ENCODE measurements at regions not wholly inside any gene's neighbourhood (a gene's known extent, or its start where the extent isn't known, plus 50 kb on each side); places are given as distances from the start of the nearest gene placed in this dataset.
"Not testable (repeated sequence)": the region's sequence is repeated elsewhere in the genome, so short reads cannot be mapped to it uniquely, and the experiment has no call there.

DNA sequence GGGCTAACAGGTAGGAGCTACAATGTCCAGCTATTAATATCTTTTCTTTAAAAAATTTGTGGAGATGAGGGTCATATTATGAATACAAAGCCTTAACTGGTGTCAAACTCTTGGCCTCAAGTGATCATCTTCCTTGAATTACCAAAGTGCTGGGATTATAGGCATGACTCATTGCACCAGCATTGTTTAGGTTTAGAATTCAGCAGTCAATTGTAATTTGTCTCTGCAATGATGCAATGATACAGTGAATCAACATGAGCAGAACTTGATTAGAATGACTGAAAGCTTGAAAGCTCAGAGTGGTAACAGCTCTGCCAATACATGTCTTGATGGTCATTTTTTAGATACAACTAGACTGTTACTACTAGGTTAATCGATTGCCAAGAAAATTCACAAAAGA is 752.8 kb upstream of the MIR17HG start:
- DNase-seq (ENCODE audit: low spot score in 2 of 2) = no peak
- Histone ChIP-seq H3K9me3 (peaks cover 0 to 9% of the 10 kb centered on the region in 2 donors), H3K27me3 (no peaks in the 10 kb centered on the region), H3K36me3 (no peaks in the 10 kb centered on the region), H3K27ac (no peak overlapping the region), H3K4me3 (no peak overlapping the region), H3K4me1 (no peaks in the 10 kb centered on the region)
- TF ChIP-seq, protein P1, sequence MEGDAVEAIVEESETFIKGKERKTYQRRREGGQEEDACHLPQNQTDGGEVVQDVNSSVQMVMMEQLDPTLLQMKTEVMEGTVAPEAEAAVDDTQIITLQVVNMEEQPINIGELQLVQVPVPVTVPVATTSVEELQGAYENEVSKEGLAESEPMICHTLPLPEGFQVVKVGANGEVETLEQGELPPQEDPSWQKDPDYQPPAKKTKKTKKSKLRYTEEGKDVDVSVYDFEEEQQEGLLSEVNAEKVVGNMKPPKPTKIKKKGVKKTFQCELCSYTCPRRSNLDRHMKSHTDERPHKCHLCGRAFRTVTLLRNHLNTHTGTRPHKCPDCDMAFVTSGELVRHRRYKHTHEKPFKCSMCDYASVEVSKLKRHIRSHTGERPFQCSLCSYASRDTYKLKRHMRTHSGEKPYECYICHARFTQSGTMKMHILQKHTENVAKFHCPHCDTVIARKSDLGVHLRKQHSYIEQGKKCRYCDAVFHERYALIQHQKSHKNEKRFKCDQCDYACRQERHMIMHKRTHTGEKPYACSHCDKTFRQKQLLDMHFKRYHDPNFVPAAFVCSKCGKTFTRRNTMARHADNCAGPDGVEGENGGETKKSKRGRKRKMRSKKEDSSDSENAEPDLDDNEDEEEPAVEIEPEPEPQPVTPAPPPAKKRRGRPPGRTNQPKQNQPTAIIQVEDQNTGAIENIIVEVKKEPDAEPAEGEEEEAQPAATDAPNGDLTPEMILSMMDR (IDR thresholded peaks at IDR 0.05) = no peak
- intact Hi-C loops (cut with DNase I) = no loop called here

DNA sequence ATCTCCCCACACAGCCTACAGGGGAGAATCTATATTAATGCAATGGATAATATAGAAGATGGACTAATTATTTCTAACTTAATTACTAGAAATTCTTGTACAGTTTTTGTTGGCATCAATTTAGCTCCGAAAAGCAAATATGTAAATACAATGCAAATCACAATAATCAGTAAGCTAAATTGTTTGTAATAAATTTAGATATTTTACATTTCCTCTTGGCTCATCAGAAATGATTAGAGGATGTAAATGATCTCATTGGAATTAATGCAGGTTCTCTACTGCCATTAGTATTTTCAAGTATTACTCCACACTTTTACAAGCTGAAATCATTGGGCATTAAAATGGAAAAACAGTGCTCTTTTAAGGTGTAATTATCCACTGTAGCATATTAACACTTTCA is 741.8 kb upstream of the MIR17HG start:
- Histone ChIP-seq H3K27me3 (no peaks in the 10 kb centered on the region), H3K27ac (no peak overlapping the region), H3K4me3 (no peak overlapping the region), H3K9me3 (no peaks in the 10 kb centered on the region), H3K36me3 (no peaks in the 10 kb centered on the region), H3K4me1 (no peaks in the 10 kb centered on the region)
- TF ChIP-seq, protein P1 (IDR thresholded peaks at IDR 0.05) = no peak
- DNase-seq (ENCODE audit: low spot score in 2 of 2) = no peak
- intact Hi-C loops (cut with DNase I) = no loop called here

DNA sequence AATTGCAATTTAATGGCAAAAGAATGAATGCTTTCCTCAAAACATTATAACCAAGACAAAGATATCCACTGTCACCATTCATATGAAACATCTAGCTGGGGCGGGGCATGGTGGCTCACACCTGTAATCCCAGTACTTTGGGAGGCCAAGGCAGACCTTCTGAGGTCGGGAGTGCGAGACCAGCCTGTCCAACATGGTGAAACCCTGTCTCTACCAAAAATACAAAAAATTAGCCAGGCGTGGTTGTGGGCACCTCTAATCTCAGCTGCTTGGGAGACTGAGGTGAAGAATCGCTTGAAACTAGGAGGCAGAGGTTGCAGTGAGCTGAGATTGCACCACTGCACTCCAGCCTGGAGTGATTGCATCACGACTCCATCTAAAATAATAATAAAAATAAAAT is 740.6 kb upstream of the MIR17HG start:
- H3K4me3 ChIP-seq; DNase-seq (ENCODE audit: low spot score in 2 of 2); H3K27me3 ChIP-seq; H3K9me3 ChIP-seq; H3K27ac ChIP-seq; H3K4me1 ChIP-seq; H3K36me3 ChIP-seq; intact Hi-C loops (cut with DNase I): not testable (repeated sequence)

DNA sequence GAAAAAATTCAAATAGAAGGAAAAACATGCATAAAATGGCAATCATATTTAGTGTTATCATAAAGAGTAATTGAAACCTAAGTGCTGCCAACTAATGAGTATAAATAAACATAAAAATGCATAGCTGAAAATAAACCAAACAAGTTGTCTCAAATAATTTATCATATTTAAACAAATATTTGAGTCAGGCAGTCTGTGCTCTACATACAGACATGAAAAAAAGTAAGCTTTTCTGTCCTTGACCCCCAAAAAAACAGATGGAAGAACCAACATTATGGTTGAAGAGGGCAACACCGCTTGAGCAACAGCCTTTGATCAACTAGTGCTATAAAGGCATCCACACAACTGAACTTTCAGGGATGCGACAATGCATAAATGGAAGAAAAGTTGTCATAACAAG is 735.1 kb upstream of the MIR17HG start:
- H3K9me3 ChIP-seq = no peaks in the 10 kb centered on the region
- H3K27me3 ChIP-seq = no peaks in the 10 kb centered on the region
- intact Hi-C loops (cut with DNase I) = no loop called here
- TF ChIP-seq, protein P1 (IDR thresholded peaks at IDR 0.05) = no peak
- no peak for DNase-seq (ENCODE audit: low spot score in 2 of 2)
- no peak overlapping the region for H3K4me3 ChIP-seq
- no peak overlapping the region for H3K27ac ChIP-seq
- H3K36me3 ChIP-seq = no peaks in the 10 kb centered on the region
- H3K4me1 ChIP-seq = no peaks in the 10 kb centered on the region

DNA sequence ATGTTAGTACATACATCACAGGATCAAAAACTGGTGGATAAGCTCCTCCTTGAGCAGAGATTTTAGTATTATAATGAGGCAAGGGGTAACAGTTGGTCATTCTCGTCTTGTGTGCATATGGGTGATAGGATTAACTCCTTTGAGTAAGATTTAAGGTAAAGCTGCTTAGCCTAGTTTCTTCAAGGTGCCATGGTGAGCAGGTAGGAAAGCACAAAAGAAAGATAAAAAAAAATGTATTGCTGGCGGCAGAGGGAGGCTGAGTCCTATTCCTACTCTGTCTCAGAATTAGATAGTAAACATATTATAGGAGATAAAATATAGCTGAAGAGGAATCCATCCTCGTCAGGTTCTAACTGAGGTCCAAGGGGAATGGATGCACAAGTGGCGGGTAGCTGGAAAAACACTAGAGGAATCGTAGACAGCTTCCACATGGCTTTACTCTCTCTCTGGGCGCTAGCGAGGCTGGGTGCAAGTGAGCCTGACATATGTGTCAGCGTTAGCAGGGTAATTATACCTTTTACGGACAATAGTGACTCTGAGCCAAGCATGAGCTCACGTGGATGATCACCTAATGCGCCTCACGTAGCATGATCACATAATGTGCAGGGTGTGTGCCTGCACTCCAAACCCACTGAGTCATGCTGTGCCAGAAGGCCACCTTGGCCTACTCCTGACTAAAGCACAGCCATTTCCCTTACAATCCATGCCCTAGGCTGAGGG is 734.3 kb upstream of the MIR17HG start:
- DNase-seq (ENCODE audit: low spot score in 2 of 2) = no peak
- Histone ChIP-seq H3K36me3 (no peaks in the 10 kb centered on the region), H3K4me3 (no peak overlapping the region), H3K9me3 (no peaks in the 10 kb centered on the region), H3K27ac (no peak overlapping the region), H3K27me3 (no peaks in the 10 kb centered on the region), H3K4me1 (no peaks in the 10 kb centered on the region)
- TF ChIP-seq, protein P1 (IDR thresholded peaks at IDR 0.05) = no peak
- intact Hi-C loops (cut with DNase I) = no loop called here

DNA sequence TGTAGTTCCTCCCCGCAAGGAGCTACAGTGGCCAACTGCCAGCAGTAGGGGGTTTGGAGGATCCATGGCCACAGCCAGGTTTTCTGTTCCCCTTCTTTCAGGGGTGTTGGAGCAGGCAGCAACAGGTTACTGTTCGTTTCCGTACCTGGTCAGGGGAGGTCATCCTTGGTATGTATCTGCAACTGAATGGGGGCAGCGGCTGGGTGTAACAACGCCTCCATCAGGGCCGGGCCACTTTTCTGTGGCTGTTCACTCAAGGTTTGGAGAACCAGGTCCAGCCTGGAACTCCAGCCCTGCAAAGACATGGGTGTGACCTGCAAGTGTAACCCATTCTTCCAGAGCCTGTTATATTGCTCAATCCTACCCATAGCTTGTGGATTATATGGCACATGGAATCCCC is 732.3 kb upstream of the MIR17HG start:
- Histone ChIP-seq H3K27me3 (no peaks in the 10 kb centered on the region), H3K36me3 (no peaks in the 10 kb centered on the region), H3K9me3 (no peaks in the 10 kb centered on the region), H3K27ac (no peak overlapping the region), H3K4me1 (no peaks in the 10 kb centered on the region), H3K4me3 (no peak overlapping the region)
- TF ChIP-seq, protein P1 (IDR thresholded peaks at IDR 0.05) = no peak
- no peak for DNase-seq (ENCODE audit: low spot score in 2 of 2)
- intact Hi-C loops (cut with DNase I) = no loop called here
